ENCODE measurements at regions not wholly inside any gene's neighbourhood (a gene's known extent, or its start where the extent isn't known, plus 50 kb on each side); places are given as distances from the start of the nearest gene placed in this dataset.

DNA sequence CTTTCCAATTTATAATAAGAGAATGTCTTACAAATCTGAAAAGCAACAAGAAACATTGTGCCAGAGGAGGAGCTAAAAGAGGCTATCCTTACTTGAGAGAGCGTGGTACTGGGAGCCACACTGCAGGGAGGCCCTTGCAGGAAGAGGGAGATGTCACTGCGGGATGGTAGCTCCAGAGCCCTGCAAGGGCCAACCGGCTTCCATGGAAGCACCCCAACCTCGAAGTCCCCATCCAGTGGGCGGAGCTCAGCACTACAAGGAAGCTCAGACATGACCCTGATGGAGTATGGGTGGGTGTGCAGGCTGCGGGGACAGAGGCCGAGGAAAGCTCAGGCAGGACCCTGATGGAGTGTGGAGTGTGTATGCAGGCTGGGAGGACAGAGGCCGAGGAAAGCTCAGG is 57.8 kb upstream of the RPS6KA2 start:
- TF ChIP-seq, protein P1, sequence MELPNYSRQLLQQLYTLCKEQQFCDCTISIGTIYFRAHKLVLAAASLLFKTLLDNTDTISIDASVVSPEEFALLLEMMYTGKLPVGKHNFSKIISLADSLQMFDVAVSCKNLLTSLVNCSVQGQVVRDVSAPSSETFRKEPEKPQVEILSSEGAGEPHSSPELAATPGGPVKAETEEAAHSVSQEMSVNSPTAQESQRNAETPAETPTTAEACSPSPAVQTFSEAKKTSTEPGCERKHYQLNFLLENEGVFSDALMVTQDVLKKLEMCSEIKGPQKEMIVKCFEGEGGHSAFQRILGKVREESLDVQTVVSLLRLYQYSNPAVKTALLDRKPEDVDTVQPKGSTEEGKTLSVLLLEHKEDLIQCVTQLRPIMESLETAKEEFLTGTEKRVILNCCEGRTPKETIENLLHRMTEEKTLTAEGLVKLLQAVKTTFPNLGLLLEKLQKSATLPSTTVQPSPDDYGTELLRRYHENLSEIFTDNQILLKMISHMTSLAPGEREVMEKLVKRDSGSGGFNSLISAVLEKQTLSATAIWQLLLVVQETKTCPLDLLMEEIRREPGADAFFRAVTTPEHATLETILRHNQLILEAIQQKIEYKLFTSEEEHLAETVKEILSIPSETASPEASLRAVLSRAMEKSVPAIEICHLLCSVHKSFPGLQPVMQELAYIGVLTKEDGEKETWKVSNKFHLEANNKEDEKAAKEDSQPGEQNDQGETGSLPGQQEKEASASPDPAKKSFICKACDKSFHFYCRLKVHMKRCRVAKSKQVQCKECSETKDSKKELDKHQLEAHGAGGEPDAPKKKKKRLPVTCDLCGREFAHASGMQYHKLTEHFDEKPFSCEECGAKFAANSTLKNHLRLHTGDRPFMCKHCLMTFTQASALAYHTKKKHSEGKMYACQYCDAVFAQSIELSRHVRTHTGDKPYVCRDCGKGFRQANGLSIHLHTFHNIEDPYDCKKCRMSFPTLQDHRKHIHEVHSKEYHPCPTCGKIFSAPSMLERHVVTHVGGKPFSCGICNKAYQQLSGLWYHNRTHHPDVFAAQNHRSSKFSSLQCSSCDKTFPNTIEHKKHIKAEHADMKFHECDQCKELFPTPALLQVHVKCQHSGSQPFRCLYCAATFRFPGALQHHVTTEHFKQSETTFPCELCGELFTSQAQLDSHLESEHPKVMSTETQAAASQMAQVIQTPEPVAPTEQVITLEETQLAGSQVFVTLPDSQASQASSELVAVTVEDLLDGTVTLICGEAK (IDR thresholded peaks at IDR 0.05): no peak
- TF ChIP-seq, protein P1 (CRISPR knock-in tag; IDR thresholded peaks at IDR 0.05): no peak
- TF ChIP-seq SSRP1 (CRISPR knock-in tag; IDR thresholded peaks at IDR 0.05): no peak
- TF ChIP-seq, protein P2, sequence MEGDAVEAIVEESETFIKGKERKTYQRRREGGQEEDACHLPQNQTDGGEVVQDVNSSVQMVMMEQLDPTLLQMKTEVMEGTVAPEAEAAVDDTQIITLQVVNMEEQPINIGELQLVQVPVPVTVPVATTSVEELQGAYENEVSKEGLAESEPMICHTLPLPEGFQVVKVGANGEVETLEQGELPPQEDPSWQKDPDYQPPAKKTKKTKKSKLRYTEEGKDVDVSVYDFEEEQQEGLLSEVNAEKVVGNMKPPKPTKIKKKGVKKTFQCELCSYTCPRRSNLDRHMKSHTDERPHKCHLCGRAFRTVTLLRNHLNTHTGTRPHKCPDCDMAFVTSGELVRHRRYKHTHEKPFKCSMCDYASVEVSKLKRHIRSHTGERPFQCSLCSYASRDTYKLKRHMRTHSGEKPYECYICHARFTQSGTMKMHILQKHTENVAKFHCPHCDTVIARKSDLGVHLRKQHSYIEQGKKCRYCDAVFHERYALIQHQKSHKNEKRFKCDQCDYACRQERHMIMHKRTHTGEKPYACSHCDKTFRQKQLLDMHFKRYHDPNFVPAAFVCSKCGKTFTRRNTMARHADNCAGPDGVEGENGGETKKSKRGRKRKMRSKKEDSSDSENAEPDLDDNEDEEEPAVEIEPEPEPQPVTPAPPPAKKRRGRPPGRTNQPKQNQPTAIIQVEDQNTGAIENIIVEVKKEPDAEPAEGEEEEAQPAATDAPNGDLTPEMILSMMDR (CRISPR knock-in tag; IDR thresholded peaks at IDR 0.05): no peak
- TF ChIP-seq, protein P3, sequence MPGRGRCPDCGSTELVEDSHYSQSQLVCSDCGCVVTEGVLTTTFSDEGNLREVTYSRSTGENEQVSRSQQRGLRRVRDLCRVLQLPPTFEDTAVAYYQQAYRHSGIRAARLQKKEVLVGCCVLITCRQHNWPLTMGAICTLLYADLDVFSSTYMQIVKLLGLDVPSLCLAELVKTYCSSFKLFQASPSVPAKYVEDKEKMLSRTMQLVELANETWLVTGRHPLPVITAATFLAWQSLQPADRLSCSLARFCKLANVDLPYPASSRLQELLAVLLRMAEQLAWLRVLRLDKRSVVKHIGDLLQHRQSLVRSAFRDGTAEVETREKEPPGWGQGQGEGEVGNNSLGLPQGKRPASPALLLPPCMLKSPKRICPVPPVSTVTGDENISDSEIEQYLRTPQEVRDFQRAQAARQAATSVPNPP (CRISPR knock-in tag; IDR thresholded peaks at IDR 0.05): no peak
- TF ChIP-seq, protein P4, sequence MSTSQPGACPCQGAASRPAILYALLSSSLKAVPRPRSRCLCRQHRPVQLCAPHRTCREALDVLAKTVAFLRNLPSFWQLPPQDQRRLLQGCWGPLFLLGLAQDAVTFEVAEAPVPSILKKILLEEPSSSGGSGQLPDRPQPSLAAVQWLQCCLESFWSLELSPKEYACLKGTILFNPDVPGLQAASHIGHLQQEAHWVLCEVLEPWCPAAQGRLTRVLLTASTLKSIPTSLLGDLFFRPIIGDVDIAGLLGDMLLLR (CRISPR knock-in tag; IDR thresholded peaks at IDR 0.05): no peak
- TF ChIP-seq MXI1 (IDR thresholded peaks at IDR 0.05; ENCODE audit: borderline replicate concordance, low read depth, low read length): no peak
- TF ChIP-seq ZNF274 (CRISPR knock-in tag; IDR thresholded peaks at IDR 0.05): no peak
- TF ChIP-seq PTBP1 (IDR thresholded peaks at IDR 0.05; ENCODE audit: low read depth, low read length, poor library complexity, severe bottlenecking): no peak
- TF ChIP-seq CREB1 (IDR thresholded peaks at IDR 0.05): no peak
- TF ChIP-seq CREB1 (CRISPR knock-in tag; IDR thresholded peaks at IDR 0.05): no peak

Data from HepG2 (cell line).